CD8-positive, alpha-beta memory T cell (primary cell): ENCODE measurements at regions not wholly inside any gene's neighbourhood (a gene's known extent, or its start where the extent isn't known, plus 50 kb on each side); places are given as distances from the start of the nearest gene placed in this dataset.

Experiments used
- CTCF ChIA-PET: fragments of 350-600 bp; sonication (Branson Sonifier 250); formaldehyde crosslinking; loops from one replicate; lab custom pipeline; 2021; ENCODE audit warnings: antibody characterized with exemption; lab: Charles Lee
- POLR2A ChIA-PET: fragments of 350-600 bp; sonication (Branson Sonifier 250); formaldehyde crosslinking; loops from one replicate; lab custom pipeline; 2021; ENCODE audit warnings: antibody characterized with exemption; lab: Charles Lee
- DNase-seq, 5 donors: peaks; one replicate each; pipeline versions ENCODE4 v3.0.0 to v3.0.0-alpha.2; 2020 to 2022; ENCODE audit warnings: mixed read lengths in 1 of 5
- H3K27ac ChIP-seq: one replicate; pipeline ENCODE4 v1.7.0; 2013; ENCODE audit warnings: low read depth, mild to moderate bottlenecking, low read length, moderate library complexity
- H3K27me3 ChIP-seq: 2 replicates; pipeline ENCODE4 v1.7.0; 2013; ENCODE audit warnings: low read length, mild to moderate bottlenecking; ENCODE audit not compliant: insufficient read depth, poor library complexity, severe bottlenecking
- H3K36me3 ChIP-seq: 2 replicates; pipeline ENCODE4 v1.7.0; 2013; ENCODE audit warnings: mild to moderate bottlenecking, low read length, moderate library complexity; ENCODE audit not compliant: insufficient read depth
- H3K4me1 ChIP-seq: 2 replicates; pipeline ENCODE4 v1.7.0; 2013; ENCODE audit warnings: mild to moderate bottlenecking, low read length, moderate library complexity; ENCODE audit not compliant: insufficient read depth
- H3K4me3 ChIP-seq: 2 replicates; pipeline ENCODE4 v1.7.0; 2013; ENCODE audit warnings: mild to moderate bottlenecking, low read length
- H3K9me3 ChIP-seq: 2 replicates; pipeline ENCODE4 v1.7.0; 2013; ENCODE audit warnings: mild to moderate bottlenecking, low read length
- H3K27ac Mint-ChIP-seq, 8 donors: one replicate each; pipeline ENCODE4 v1.8.0; 2020 to 2021; ENCODE audit warnings: mixed read lengths in 8 of 8, mild to moderate bottlenecking in 6 of 8, inconsistent platforms in 3 of 8, moderate library complexity in 3 of 8
- H3K27me3 Mint-ChIP-seq, 2 donors: one replicate each; pipeline ENCODE4 v1.8.0; 2020 to 2021; ENCODE audit warnings: mixed read lengths in 2 of 2, mild to moderate bottlenecking in 1 of 2, moderate library complexity in 1 of 2
- H3K36me3 Mint-ChIP-seq, 3 donors: one replicate each; pipeline ENCODE4 v1.8.0; 2020 to 2021; ENCODE audit warnings: mixed read lengths in 3 of 3, inconsistent platforms in 1 of 3, mild to moderate bottlenecking in 1 of 3
- H3K4me1 Mint-ChIP-seq, 3 donors: one replicate each; pipeline ENCODE4 v1.8.0; 2020 to 2021; ENCODE audit warnings: mixed read lengths in 3 of 3, inconsistent platforms in 1 of 3, mild to moderate bottlenecking in 1 of 3
- H3K4me3 Mint-ChIP-seq, 7 donors: one replicate each; pipeline ENCODE4 v1.8.0; 2020 to 2021; ENCODE audit warnings: mixed read lengths in 7 of 7, mild to moderate bottlenecking in 6 of 7, moderate library complexity in 4 of 7, inconsistent platforms in 2 of 7
- H3K9me3 Mint-ChIP-seq, 5 donors: one replicate each; pipeline ENCODE4 v1.8.0; 2020 to 2022; ENCODE audit warnings: mixed read lengths in 5 of 5, mild to moderate bottlenecking in 3 of 5, moderate library complexity in 2 of 5, inconsistent platforms in 1 of 5

DNA sequence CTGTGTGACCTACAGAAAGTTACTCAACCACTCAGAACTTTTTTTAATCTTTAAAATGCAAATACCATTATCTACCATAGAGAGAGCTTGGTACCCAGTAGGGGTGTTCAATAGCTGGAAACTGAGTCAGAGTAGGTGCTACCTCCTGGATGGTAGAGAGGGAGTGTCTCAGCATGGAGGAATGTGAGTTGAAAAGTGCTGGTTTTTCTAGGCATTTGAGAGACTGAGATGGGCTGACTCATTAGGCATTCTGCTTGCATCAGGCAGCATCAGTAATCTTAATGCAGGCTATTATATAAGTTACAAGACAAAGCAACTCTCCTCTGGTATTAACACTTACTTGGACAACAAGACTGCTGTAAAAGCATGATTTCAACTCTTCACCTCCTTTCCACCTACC, 70.9 kb upstream of the ARHGEF9 start:
- Histone ChIP-seq H3K27ac (no peak overlapping the region), H3K36me3 (no peaks in the 10 kb centered on the region), H3K27me3 (no peaks in the 10 kb centered on the region), H3K4me1 (no peaks in the 10 kb centered on the region), H3K9me3 (no peaks in the 10 kb centered on the region), H3K4me3 (no peak overlapping the region)
- ChIA-PET CTCF (no interaction called here), POLR2A (no interaction called here)
- Mint-ChIP-seq H3K27me3 (peaks cover 0 to 3% of the 10 kb centered on the region in 2 donors), H3K27ac (no peak overlapping the region), H3K4me1 (no peaks in the 10 kb centered on the region), H3K36me3 (no peaks in the 10 kb centered on the region), H3K9me3 (peaks cover 0 to 2% (median 0%) of the 10 kb centered on the region in 5 donors), H3K4me3 (no peak overlapping the region)
- DNase-seq: no peak

DNA sequence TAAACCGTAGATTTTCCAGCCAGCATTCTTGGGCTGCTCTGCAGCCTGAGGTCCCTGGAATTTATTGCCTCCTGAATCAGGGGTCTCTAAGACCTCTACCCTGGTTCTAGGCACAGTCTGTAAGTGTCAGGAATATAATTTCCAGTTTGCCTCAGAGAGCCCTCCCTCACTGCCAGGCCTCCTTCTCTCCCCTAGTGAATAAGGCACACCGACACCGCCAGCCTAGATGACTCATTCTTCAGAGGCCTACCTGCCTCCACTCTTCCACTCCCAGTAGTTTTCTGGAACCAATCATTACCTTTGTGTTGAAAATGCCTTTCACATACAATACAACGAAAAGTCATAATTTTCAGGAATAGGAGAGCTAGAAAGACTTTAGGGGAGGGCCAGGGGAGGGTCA, 50.3 kb upstream of the ARHGEF9 start:
- peaks cover 4 to 17% of the 10 kb centered on the region in 2 donors for H3K27me3 Mint-ChIP-seq
- Histone ChIP-seq H3K36me3 (no peaks in the 10 kb centered on the region), H3K27me3 (no peaks in the 10 kb centered on the region), H3K4me3 (no peak overlapping the region), H3K9me3 (no peaks in the 10 kb centered on the region), H3K4me1 (no peaks in the 10 kb centered on the region), H3K27ac (no peak overlapping the region)
- ChIA-PET CTCF (no interaction called here), POLR2A (no interaction called here)
- H3K36me3 Mint-ChIP-seq: no peaks in the 10 kb centered on the region
- no peak overlapping the region for H3K27ac Mint-ChIP-seq
- no peak overlapping the region for H3K4me3 Mint-ChIP-seq
- no peaks in the 10 kb centered on the region for H3K4me1 Mint-ChIP-seq
- peaks cover 0 to 3% (median 2%) of the 10 kb centered on the region in 5 donors for H3K9me3 Mint-ChIP-seq
- no peak for DNase-seq
